ENCODE measurements at regions not wholly inside any gene's neighbourhood (a gene's known extent, or its start where the extent isn't known, plus 50 kb on each side); places are given as distances from the start of the nearest gene placed in this dataset.

GRCh38 chr18:34598120-34598635, 111.9 kb upstream of the DTNA start:
- H3K4me3 ChIP-seq (ENCODE audit: low read depth, low read length) = no peak overlapping the region
- DNase-seq (ENCODE audit: low read depth) = no peak
- TF ChIP-seq, protein P1, sequence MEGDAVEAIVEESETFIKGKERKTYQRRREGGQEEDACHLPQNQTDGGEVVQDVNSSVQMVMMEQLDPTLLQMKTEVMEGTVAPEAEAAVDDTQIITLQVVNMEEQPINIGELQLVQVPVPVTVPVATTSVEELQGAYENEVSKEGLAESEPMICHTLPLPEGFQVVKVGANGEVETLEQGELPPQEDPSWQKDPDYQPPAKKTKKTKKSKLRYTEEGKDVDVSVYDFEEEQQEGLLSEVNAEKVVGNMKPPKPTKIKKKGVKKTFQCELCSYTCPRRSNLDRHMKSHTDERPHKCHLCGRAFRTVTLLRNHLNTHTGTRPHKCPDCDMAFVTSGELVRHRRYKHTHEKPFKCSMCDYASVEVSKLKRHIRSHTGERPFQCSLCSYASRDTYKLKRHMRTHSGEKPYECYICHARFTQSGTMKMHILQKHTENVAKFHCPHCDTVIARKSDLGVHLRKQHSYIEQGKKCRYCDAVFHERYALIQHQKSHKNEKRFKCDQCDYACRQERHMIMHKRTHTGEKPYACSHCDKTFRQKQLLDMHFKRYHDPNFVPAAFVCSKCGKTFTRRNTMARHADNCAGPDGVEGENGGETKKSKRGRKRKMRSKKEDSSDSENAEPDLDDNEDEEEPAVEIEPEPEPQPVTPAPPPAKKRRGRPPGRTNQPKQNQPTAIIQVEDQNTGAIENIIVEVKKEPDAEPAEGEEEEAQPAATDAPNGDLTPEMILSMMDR (IDR thresholded peaks at IDR 0.05; ENCODE audit: low read depth, low read length, missing control alignments) = no peak

- no peak overlapping the region for H3K4me3 ChIP-seq (ENCODE audit: low read depth, low read length)
- no peak for DNase-seq (ENCODE audit: low read depth)
- TF ChIP-seq, protein P1 (IDR thresholded peaks at IDR 0.05; ENCODE audit: low read depth, low read length, missing control alignments) = no peak
Measured at GRCh38 chr18:34600158-34600557, 109.9 kb upstream of the DTNA start.

GRCh38 chr18:34600874-34601656, 109.0 kb upstream of the DTNA start:
- TF ChIP-seq, protein P1 (IDR thresholded peaks at IDR 0.05; ENCODE audit: low read depth, low read length, missing control alignments) = no peak
- DNase-seq (ENCODE audit: low read depth) = no peak
- no peak overlapping the region for H3K4me3 ChIP-seq (ENCODE audit: low read depth, low read length)

- TF ChIP-seq, protein P1 (IDR thresholded peaks at IDR 0.05; ENCODE audit: low read depth, low read length, missing control alignments) = no peak
- no peak for DNase-seq (ENCODE audit: low read depth)
- no peak overlapping the region for H3K4me3 ChIP-seq (ENCODE audit: low read depth, low read length)
Measured at GRCh38 chr18:34604591-34604990, 105.5 kb upstream of the DTNA start.

DNA sequence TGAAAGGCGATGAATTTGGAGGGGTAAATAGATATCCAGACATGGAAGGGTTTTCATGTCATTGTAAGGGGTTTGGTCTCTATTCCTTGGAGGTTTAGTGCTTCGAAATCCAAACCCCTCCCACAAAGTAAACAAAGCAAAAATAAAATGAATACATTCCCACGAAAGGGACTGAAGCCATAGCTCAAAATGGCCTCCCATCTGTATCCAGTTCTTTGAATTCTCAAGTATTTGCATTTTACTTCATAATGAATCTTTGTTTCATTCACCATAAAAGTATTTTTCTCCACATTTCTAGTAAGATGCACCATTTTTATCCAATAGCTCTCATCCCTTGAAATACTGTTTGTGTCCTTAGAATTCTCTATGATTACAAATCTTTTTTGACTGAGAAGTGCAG, 103.2 kb upstream of the DTNA start:
- TF ChIP-seq, protein P1 (IDR thresholded peaks at IDR 0.05; ENCODE audit: low read depth, low read length, missing control alignments) = no peak
- DNase-seq (ENCODE audit: low read depth) = no peak
- no peak overlapping the region for H3K4me3 ChIP-seq (ENCODE audit: low read depth, low read length)

DNA sequence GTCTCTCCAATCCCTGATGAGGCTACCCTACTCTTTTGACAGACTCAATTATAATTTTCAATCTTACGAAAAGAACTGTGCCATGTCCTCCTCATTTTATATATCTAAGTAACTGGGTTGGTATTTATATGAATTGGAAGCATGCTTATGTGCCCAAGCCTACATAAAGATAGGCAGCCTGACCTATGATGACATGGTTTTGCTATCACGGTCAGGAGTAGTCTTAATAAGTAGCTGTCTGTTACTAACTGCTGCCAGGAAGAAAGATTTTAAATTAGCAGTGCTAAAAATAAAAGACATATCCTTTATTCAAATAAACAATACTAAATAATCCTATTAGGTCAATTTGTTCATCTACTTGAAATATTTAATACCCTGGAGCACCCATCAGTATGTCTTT, 102.0 kb upstream of the DTNA start:
- H3K4me3 ChIP-seq (ENCODE audit: low read depth, low read length) = no peak overlapping the region
- DNase-seq (ENCODE audit: low read depth) = no peak
- TF ChIP-seq, protein P1 (IDR thresholded peaks at IDR 0.05; ENCODE audit: low read depth, low read length, missing control alignments) = no peak
